SK-N-SH (cell line): ENCODE measurements at regions not wholly inside any gene's neighbourhood (a gene's known extent, or its start where the extent isn't known, plus 50 kb on each side); places are given as distances from the start of the nearest gene placed in this dataset.

Source experiments
- CTCF ChIP-seq: fragments of 200-600 bp; sonication (generic); IDR thresholded peaks from 2 replicates; pipeline ENCODE4 v1.6.1; 2017; ENCODE audit warnings: antibody characterized with exemption, mild to moderate bottlenecking, moderate library complexity
- EP300 ChIP-seq, 2 experiments: IDR thresholded peaks; 2 replicates each; pipeline versions ENCODE4 v1.4.0 to v1.6.1; 2012; ENCODE audit warnings: borderline replicate concordance in 1 of 2, low read depth in 1 of 2, low read length in 1 of 2
- YY1 ChIP-seq: IDR thresholded peaks from 2 replicates; pipeline ENCODE4 v1.4.0; 2012; ENCODE audit warnings: low read depth, mild to moderate bottlenecking

- TF ChIP-seq YY1 (no peak), CTCF (no peak), EP300 (IDR thresholded peaks at IDR 0.05; ENCODE audit: borderline replicate concordance in 1 of 2, low read depth in 1 of 2, low read length in 1 of 2) (no peak)
Observed at GRCh38 chr14:62616668-62617067, 428.6 kb downstream of the KCNH5 start.
